SK-N-SH (cell line): ENCODE measurements at regions not wholly inside any gene's neighbourhood (a gene's known extent, or its start where the extent isn't known, plus 50 kb on each side); places are given as distances from the start of the nearest gene placed in this dataset.

ENCODE experiments used
- CHD2 ChIP-seq: fragments of 150-350 bp; IDR thresholded peaks from 2 replicates; pipeline ENCODE4 v1.6.1; 2018; ENCODE audit warnings: low read length; ENCODE audit not compliant: partially characterized antibody
- CTCF ChIP-seq: fragments of 200-600 bp; sonication (generic); IDR thresholded peaks from 2 replicates; pipeline ENCODE4 v1.6.1; 2017; ENCODE audit warnings: antibody characterized with exemption, mild to moderate bottlenecking, moderate library complexity
- ELF1 ChIP-seq: IDR thresholded peaks from 2 replicates; pipeline ENCODE4 v1.4.0; 2012
- EP300 ChIP-seq, 2 experiments: IDR thresholded peaks; 2 replicates each; pipeline versions ENCODE4 v1.4.0 to v1.6.1; 2012; ENCODE audit warnings: borderline replicate concordance in 1 of 2, low read depth in 1 of 2, low read length in 1 of 2
- MEF2A ChIP-seq: IDR thresholded peaks from 2 replicates; pipeline ENCODE4 v1.4.0; 2012; ENCODE audit warnings: low read depth, borderline replicate concordance
- NRF1 ChIP-seq: IDR thresholded peaks from 2 replicates; pipeline ENCODE4 v1.6.1; 2012; ENCODE audit warnings: low read depth, mild to moderate bottlenecking, low read length
- RCOR1 ChIP-seq: fragments of 150-350 bp; IDR thresholded peaks from 2 replicates; pipeline ENCODE4 v1.6.1; 2017; ENCODE audit warnings: antibody characterized with exemption, low read length
- REST ChIP-seq: IDR thresholded peaks from 2 replicates; pipeline ENCODE4 v1.6.1; 2012; ENCODE audit warnings: mild to moderate bottlenecking, low read depth, low read length, moderate library complexity
- TAF1 ChIP-seq: IDR thresholded peaks from 2 replicates; pipeline ENCODE4 v1.6.1; 2012; ENCODE audit warnings: low read depth, mild to moderate bottlenecking, low read length, moderate library complexity, borderline replicate concordance
- USF2 ChIP-seq: fragments of 150-350 bp; IDR thresholded peaks from 2 replicates; pipeline ENCODE4 v1.6.1; 2017; ENCODE audit warnings: antibody characterized with exemption, low read length, low read depth, borderline replicate concordance
- YY1 ChIP-seq: IDR thresholded peaks from 2 replicates; pipeline ENCODE4 v1.4.0; 2012; ENCODE audit warnings: low read depth, mild to moderate bottlenecking

GRCh38 chr14:61950340-61950739, 188.1 kb downstream of the SNAPC1 start:
- TF ChIP-seq MEF2A (no peak), CTCF (no peak), ELF1 (no peak), REST (no peak), TAF1 (no peak), CHD2 (peak; percentile 81), USF2 (no peak), EP300 (IDR thresholded peaks at IDR 0.05; ENCODE audit: borderline replicate concordance in 1 of 2, low read depth in 1 of 2, low read length in 1 of 2) (peak in 1 of 2 experiments; percentile 53; a peak in 1 of 4 replicates), RCOR1 (peak; percentile 89), YY1 (no peak), NRF1 (no peak)
